Esophagus muscularis mucosa (tissue), 4 donors: ENCODE measurements at regions not wholly inside any gene's neighbourhood (a gene's known extent, or its start where the extent isn't known, plus 50 kb on each side); places are given as distances from the start of the nearest gene placed in this dataset.

Source experiments
- DNase-seq: peaks from one replicate; pipeline ENCODE4 v3.0.0-alpha.2; 2017; ENCODE audit errors: extremely low spot score
- H3K27ac ChIP-seq, 4 donors: fragments of 200-600 bp; sonication (generic); replicated peaks in 1 of 4; 1 replicate in 3 of 4; 2 replicates in 1 of 4; pipeline ENCODE4 v1.5.1; 2016 to 2019; ENCODE audit warnings: mild to moderate bottlenecking in 1 of 4
- H3K27me3 ChIP-seq, 4 donors: fragments of 200-600 bp; sonication (generic); one replicate each; pipeline versions ENCODE4 v1.5.1 to v1.6.0; 2016 to 2019
- H3K36me3 ChIP-seq, 4 donors: fragments of 200-600 bp; sonication (generic); one replicate each; pipeline ENCODE4 v1.5.1; 2016 to 2019
- H3K4me1 ChIP-seq, 4 donors: fragments of 200-600 bp; sonication (generic); one replicate each; pipeline ENCODE4 v1.5.1; 2016 to 2019
- H3K4me3 ChIP-seq, 4 donors: fragments of 200-600 bp; sonication (generic); 1 replicate in 2 of 4; 2 replicates in 2 of 4; pipeline ENCODE4 v1.5.1; 2016 to 2019; ENCODE audit warnings: mild to moderate bottlenecking in 4 of 4, moderate library complexity in 1 of 4
- H3K9me3 ChIP-seq, 4 donors: fragments of 200-600 bp; sonication (generic); 1 replicate in 3 of 4; 2 replicates in 1 of 4; pipeline ENCODE4 v1.5.1; 2016 to 2019
- CTCF ChIP-seq, 3 experiments: fragments of 200-600 bp in 2 of 3; fragments of 450-650 bp in 1 of 3; sonication (generic) in 2 of 3; IDR thresholded peaks; one replicate each; pipeline ENCODE4 v1.5.1; 2017 to 2019; ENCODE audit warnings: antibody characterized with exemption in 3 of 3, mild to moderate bottlenecking in 2 of 3, moderate library complexity in 1 of 3
- EP300 ChIP-seq: sonication (generic); formaldehyde crosslinking; IDR thresholded peaks from one replicate; pipeline ENCODE4 v1.6.1; 2017; ENCODE audit warnings: antibody characterized with exemption
- POLR2A ChIP-seq: fragments of 450-650 bp; IDR thresholded peaks from one replicate; pipeline ENCODE4 v1.6.1; 2017; ENCODE audit warnings: antibody characterized with exemption, moderate library complexity, mild to moderate bottlenecking, low read depth
- POLR2AphosphoS5 ChIP-seq, 2 donors: sonication (generic); formaldehyde crosslinking; IDR thresholded peaks; one replicate each; pipeline ENCODE4 v1.6.1; 2017; ENCODE audit warnings: antibody characterized with exemption in 2 of 2
- WGBS: methylation state at CpG from one replicate; pipeline ENCODE4 v1.1.5; 2018; 5-methylcytosine and 5-hydroxymethylcytosine counted together
- intact Hi-C: fragments of 100-400 bp; cut with DNase I; formaldehyde crosslinking; loops from one replicate; pipeline ENCODE4 v1.15.1; 2023

GRCh38 chr2:163265562-163265961 is 427.0 kb upstream of the KCNH7 start:
- no peaks in the 10 kb centered on the region for H3K27me3 ChIP-seq
- H3K4me3 ChIP-seq: no peak overlapping the region
- no peaks in the 10 kb centered on the region for H3K36me3 ChIP-seq
- TF ChIP-seq CTCF (IDR thresholded peaks at IDR 0.05) (no peak), POLR2A (no peak), EP300 (no peak), POLR2AphosphoS5 (IDR thresholded peaks at IDR 0.05) (no peak)
- no peaks in the 10 kb centered on the region for H3K9me3 ChIP-seq
- intact Hi-C loops: no loop called here
- no peak overlapping the region for H3K27ac ChIP-seq
- DNase-seq: no peak
- no peaks in the 10 kb centered on the region for H3K4me1 ChIP-seq

- H3K36me3 ChIP-seq: no peaks in the 10 kb centered on the region
- DNase-seq: no peak
- no peaks in the 10 kb centered on the region for H3K27me3 ChIP-seq
- WGBS: 19% methylated on average over 1 of the region's 1 CpG
- TF ChIP-seq CTCF (IDR thresholded peaks at IDR 0.05) (no peak), POLR2AphosphoS5 (IDR thresholded peaks at IDR 0.05) (no peak), EP300 (no peak), POLR2A (no peak)
- no peak overlapping the region for H3K4me3 ChIP-seq
- no peaks in the 10 kb centered on the region for H3K4me1 ChIP-seq
- intact Hi-C loops: no loop called here
- no peak overlapping the region for H3K27ac ChIP-seq
- no peaks in the 10 kb centered on the region for H3K9me3 ChIP-seq
Observed at GRCh38 chr2:163264341-163264740, 425.8 kb upstream of the KCNH7 start.

- Histone ChIP-seq H3K4me3 (no peak overlapping the region), H3K27me3 (no peaks in the 10 kb centered on the region), H3K4me1 (no peaks in the 10 kb centered on the region), H3K36me3 (no peaks in the 10 kb centered on the region), H3K27ac (no peak overlapping the region), H3K9me3 (no peaks in the 10 kb centered on the region)
- intact Hi-C loops: no loop called here
- no peak for DNase-seq
- TF ChIP-seq POLR2AphosphoS5 (IDR thresholded peaks at IDR 0.05) (no peak), POLR2A (no peak), CTCF (IDR thresholded peaks at IDR 0.05) (no peak), EP300 (no peak)
Observed at GRCh38 chr2:163259489-163259888, 420.9 kb upstream of the KCNH7 start.

- H3K9me3 ChIP-seq: no peaks in the 10 kb centered on the region
- no peaks in the 10 kb centered on the region for H3K4me1 ChIP-seq
- no peak for TF ChIP-seq POLR2AphosphoS5 (IDR thresholded peaks at IDR 0.05)
- TF ChIP-seq EP300: no peak
- TF ChIP-seq CTCF (IDR thresholded peaks at IDR 0.05): no peak
- no peak for TF ChIP-seq POLR2A
- DNase-seq: no peak
- intact Hi-C loops: no loop called here
- no peak overlapping the region for H3K4me3 ChIP-seq
- no peaks in the 10 kb centered on the region for H3K36me3 ChIP-seq
- H3K27me3 ChIP-seq: no peaks in the 10 kb centered on the region
- no peak overlapping the region for H3K27ac ChIP-seq
Observed at GRCh38 chr2:163255086-163255485, 416.5 kb upstream of the KCNH7 start.

- Histone ChIP-seq H3K27ac (no peak overlapping the region), H3K36me3 (no peaks in the 10 kb centered on the region), H3K4me1 (no peaks in the 10 kb centered on the region), H3K27me3 (no peaks in the 10 kb centered on the region), H3K9me3 (no peaks in the 10 kb centered on the region), H3K4me3 (no peak overlapping the region)
- 46% methylated on average over 6 of the region's 6 CpGs for WGBS
- no peak for DNase-seq
- intact Hi-C loops: no loop called here
- TF ChIP-seq POLR2A (no peak), CTCF (IDR thresholded peaks at IDR 0.05) (no peak), POLR2AphosphoS5 (IDR thresholded peaks at IDR 0.05) (no peak), EP300 (no peak)
Observed at GRCh38 chr2:163253621-163254285, 415.2 kb upstream of the KCNH7 start.
